NCI-H187 treated with DMSO at 0.1 percent for 48 hours (cell line): ENCODE measurements at regions not wholly inside any gene's neighbourhood (a gene's known extent, or its start where the extent isn't known, plus 50 kb on each side); places are given as distances from the start of the nearest gene placed in this dataset.
"Not testable (repeated sequence)": the region's sequence is repeated elsewhere in the genome, so short reads cannot be mapped to it uniquely, and the experiment has no call there.

Experiments used
- DNase-seq: peaks from one replicate; lab custom pipeline; 2025; lab: John Stamatoyannopoulos, UW

- DNase-seq, result no peak
Observed at GRCh38 chr18:51248685-51249084, 51.2 kb upstream of the MEX3C start.

- no peak for DNase-seq
Observed at GRCh38 chr18:51250006-51250405, 52.5 kb upstream of the MEX3C start.

GRCh38 chr18:51250458-51251024, 53.1 kb upstream of the MEX3C start:
- no peak for DNase-seq

- no peak for DNase-seq
Observed at GRCh38 chr18:51251625-51252024, 54.1 kb upstream of the MEX3C start.

GRCh38 chr18:51253476-51253875, 56.0 kb upstream of the MEX3C start:
- DNase-seq, result no peak

GRCh38 chr18:51255693-51256092, 58.2 kb upstream of the MEX3C start:
- DNase-seq, result no peak

GRCh38 chr18:51257150-51257549, 59.7 kb upstream of the MEX3C start:
- no peak for DNase-seq

- DNase-seq, result no peak
Observed at GRCh38 chr18:51260118-51260517, 62.6 kb upstream of the MEX3C start.

- not testable (repeated sequence) for DNase-seq
Observed at GRCh38 chr18:51266077-51266476, 68.6 kb upstream of the MEX3C start.

- DNase-seq, result no peak
Observed at GRCh38 chr18:51266773-51267172, 69.3 kb upstream of the MEX3C start.

- DNase-seq, result no peak
Observed at GRCh38 chr18:51273437-51273836, 76.0 kb upstream of the MEX3C start.

GRCh38 chr18:51275712-51276476, 78.4 kb upstream of the MEX3C start:
- DNase-seq, result no peak

- DNase-seq, result peak; percentile 18
Observed at GRCh38 chr18:51278045-51278649, 80.7 kb upstream of the MEX3C start.

- no peak for DNase-seq
Observed at GRCh38 chr18:51279367-51279984, 82.0 kb upstream of the MEX3C start.

- DNase-seq, result no peak
Observed at GRCh38 chr18:51287818-51288508, 90.5 kb upstream of the MEX3C start.

GRCh38 chr18:51288582-51288981, 91.1 kb upstream of the MEX3C start:
- no peak for DNase-seq

- DNase-seq, result no peak
Observed at GRCh38 chr18:51290860-51291259, 93.4 kb upstream of the MEX3C start.

- DNase-seq, result no peak
Observed at GRCh38 chr18:51300912-51301311, 103.4 kb upstream of the MEX3C start.

GRCh38 chr18:51301376-51301775, 103.9 kb upstream of the MEX3C start:
- DNase-seq, result no peak

GRCh38 chr18:51316677-51317076, 119.2 kb upstream of the MEX3C start:
- no peak for DNase-seq

GRCh38 chr18:51321696-51322095, 124.2 kb upstream of the MEX3C start:
- DNase-seq, result no peak

GRCh38 chr18:51323961-51324360, 126.5 kb upstream of the MEX3C start:
- no peak for DNase-seq
